AG04450 (cell line): ENCODE measurements at regions not wholly inside any gene's neighbourhood (a gene's known extent, or its start where the extent isn't known, plus 50 kb on each side); places are given as distances from the start of the nearest gene placed in this dataset.

ENCODE experiments used
- CTCF ChIA-PET: fragments of 300-600, 350-600 bp; formaldehyde crosslinking; extraction: SDS; loops from one replicate; lab custom pipeline; 2022; ENCODE audit warnings: antibody characterized with exemption, inconsistent platforms; lab: Charles Lee
- POLR2A ChIA-PET: fragments of 350-600 bp; formaldehyde crosslinking; extraction: SDS; loops from one replicate; lab custom pipeline; 2021; ENCODE audit warnings: antibody characterized with exemption, inconsistent platforms; lab: Yijun Ruan, JAX
- DNase-seq: peaks from one replicate; pipeline ENCODE4 v3.0.0-alpha.2; 2011; ENCODE audit warnings: low read depth, low spot score
- H3K27ac ChIP-seq: one replicate; pipeline ENCODE4 v1.5.1; 2012; ENCODE audit warnings: low read depth, low read length, control low read depth
- H3K27me3 ChIP-seq: one replicate; pipeline ENCODE4 v1.6.0; 2012; ENCODE audit warnings: low read length; ENCODE audit not compliant: control insufficient read depth, insufficient read depth
- H3K4me3 ChIP-seq: 2 replicates; pipeline ENCODE4 v1.5.1; 2011; ENCODE audit warnings: mild to moderate bottlenecking, low read depth, low read length, control low read depth
- H3K9me3 ChIP-seq: 2 replicates; pipeline ENCODE4 v1.5.1; 2012; ENCODE audit warnings: low read length; ENCODE audit not compliant: control insufficient read depth, insufficient read depth
- TF ChIP-seq, protein P1 (sequence below): IDR thresholded peaks from 2 replicates; pipeline ENCODE4 v1.5.1; 2011; ENCODE audit warnings: low read depth, low read length, control low read depth, inconsistent platforms

DNA sequence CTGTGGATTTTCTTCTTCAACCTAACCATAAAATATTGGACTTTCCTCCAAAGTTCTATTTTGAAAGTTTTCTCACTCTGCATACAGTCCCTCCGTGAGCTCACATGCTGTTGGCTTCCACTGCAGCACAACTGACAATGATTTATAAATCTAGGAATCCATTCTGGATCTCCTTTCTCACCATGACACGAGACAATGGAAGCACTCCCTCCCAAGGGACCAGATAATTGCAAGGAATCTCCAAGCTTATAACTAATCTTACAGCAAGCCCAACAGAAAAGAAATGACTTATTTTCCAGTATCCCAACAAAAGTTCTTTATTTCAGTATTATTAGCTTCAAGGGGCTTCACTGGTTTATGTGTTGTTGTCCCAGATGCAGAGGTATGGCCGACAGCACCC lies 729.0 kb downstream of the RFPL4B start:
- no peak for DNase-seq
- POLR2A ChIA-PET: no interaction called here
- H3K27ac ChIP-seq: no peak overlapping the region
- no peaks in the 10 kb centered on the region for H3K27me3 ChIP-seq
- TF ChIP-seq, protein P1, sequence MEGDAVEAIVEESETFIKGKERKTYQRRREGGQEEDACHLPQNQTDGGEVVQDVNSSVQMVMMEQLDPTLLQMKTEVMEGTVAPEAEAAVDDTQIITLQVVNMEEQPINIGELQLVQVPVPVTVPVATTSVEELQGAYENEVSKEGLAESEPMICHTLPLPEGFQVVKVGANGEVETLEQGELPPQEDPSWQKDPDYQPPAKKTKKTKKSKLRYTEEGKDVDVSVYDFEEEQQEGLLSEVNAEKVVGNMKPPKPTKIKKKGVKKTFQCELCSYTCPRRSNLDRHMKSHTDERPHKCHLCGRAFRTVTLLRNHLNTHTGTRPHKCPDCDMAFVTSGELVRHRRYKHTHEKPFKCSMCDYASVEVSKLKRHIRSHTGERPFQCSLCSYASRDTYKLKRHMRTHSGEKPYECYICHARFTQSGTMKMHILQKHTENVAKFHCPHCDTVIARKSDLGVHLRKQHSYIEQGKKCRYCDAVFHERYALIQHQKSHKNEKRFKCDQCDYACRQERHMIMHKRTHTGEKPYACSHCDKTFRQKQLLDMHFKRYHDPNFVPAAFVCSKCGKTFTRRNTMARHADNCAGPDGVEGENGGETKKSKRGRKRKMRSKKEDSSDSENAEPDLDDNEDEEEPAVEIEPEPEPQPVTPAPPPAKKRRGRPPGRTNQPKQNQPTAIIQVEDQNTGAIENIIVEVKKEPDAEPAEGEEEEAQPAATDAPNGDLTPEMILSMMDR: no peak
- CTCF ChIA-PET: no interaction called here
- 0 out of 2 replicates have a peak, but pooled peaks cover 2% of the 10 kb centered on the region for H3K9me3 ChIP-seq
- no peak overlapping the region for H3K4me3 ChIP-seq

DNA sequence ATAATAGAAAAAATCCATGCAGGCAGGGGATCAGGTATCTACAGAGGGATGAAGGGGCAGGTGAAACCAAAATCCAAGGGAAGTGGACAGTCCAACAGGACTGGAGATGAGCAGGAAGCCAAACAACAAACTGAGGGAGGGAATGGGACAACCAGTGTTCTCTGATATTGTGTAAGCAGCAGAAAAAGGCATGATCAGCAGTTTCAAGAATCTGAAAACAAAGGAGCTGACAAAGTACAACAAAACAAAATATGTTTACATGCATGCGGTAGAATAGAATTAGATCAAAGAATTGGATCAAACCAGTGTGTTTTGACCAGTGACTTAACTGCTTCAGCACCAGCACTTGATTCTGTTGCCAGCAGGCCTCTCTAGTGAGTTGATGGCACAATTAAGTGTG lies 729.7 kb downstream of the RFPL4B start:
- ChIA-PET CTCF (interaction anchor here (0.7 kb wide), 1 partner anchor 778 kb away, joined by 5 read pairs; no protein-coding TSS in a partner anchor), POLR2A (no interaction called here)
- H3K27ac ChIP-seq: no peak overlapping the region
- H3K9me3 ChIP-seq: 0 out of 2 replicates have a peak, but pooled peaks cover 1% of the 10 kb centered on the region
- H3K27me3 ChIP-seq: no peaks in the 10 kb centered on the region
- DNase-seq: no peak
- no peak overlapping the region for H3K4me3 ChIP-seq
- TF ChIP-seq, protein P1: no peak

DNA sequence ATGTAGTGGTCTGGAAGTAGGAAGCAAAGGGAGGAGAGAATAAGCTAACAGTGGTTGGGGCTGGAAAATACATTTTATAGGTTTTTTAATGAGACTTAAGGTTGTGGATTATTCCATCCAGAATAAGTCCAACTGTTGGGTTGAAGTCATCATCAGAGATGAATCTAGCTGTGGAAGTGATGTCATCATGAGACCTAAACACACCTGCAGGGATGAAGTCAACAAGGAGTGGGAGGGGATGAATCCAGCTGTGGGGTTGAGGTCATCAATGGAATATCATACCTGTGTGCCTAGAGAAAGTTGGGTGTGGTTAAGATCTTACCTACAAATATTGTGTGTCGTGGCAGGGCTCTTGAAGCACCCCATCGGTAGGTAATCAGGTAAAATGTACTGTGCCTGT lies 730.7 kb downstream of the RFPL4B start:
- TF ChIP-seq, protein P1: no peak
- CTCF ChIA-PET: interaction anchor here (0.6 to 0.7 kb wide), 3 partner anchors 371 to 777 kb away, joined by 3 to 5 read pairs (median 3); no protein-coding TSS in a partner anchor
- H3K27ac ChIP-seq: no peak overlapping the region
- H3K27me3 ChIP-seq: no peaks in the 10 kb centered on the region
- POLR2A ChIA-PET: interaction anchor here (0.7 kb wide), 1 partner anchor 275 kb away, joined by 4 read pairs; no protein-coding TSS in a partner anchor
- no peak overlapping the region for H3K4me3 ChIP-seq
- H3K9me3 ChIP-seq: no peaks in the 10 kb centered on the region
- DNase-seq: no peak

DNA sequence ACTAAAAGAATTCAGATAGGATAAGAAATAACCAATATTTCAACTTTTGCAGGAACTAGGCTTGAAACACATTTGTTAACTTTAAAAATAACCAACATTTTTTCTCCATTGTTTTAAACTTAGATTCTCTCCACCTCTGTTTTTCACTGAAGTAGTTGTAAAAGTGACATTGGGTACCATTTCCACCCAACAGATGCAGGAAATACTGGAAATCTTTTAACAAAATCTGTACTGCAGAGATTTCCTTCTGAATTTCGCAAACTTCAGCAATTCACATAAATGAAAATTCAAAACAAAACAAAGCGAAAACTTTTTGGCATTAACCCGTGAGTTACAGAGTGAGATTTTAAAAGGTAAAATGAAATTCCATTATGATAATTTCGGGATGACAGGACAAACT lies 731.7 kb downstream of the RFPL4B start:
- POLR2A ChIA-PET: no interaction called here
- TF ChIP-seq, protein P1: no peak
- H3K9me3 ChIP-seq: no peaks in the 10 kb centered on the region
- no peak for DNase-seq
- no peak overlapping the region for H3K27ac ChIP-seq
- no peaks in the 10 kb centered on the region for H3K27me3 ChIP-seq
- H3K4me3 ChIP-seq: no peak overlapping the region
- CTCF ChIA-PET: no interaction called here

DNA sequence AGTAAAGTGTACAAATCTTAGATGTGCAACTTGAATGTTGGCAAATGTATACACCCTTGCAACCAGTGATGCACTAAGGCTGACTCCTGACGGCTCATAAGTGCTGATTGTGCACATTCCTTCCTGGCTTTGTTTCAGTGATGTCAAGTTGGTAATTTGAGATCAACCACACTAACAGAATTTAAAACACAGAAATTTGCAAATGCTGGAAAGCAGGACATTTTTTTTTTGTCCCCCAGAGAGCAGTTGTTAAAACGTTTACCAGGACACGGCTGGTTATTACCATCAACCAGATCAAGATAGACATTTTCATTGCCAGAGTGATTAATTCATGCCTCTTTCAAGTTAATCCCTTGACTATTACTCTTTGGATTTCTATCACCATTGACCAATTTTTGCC lies 735.6 kb downstream of the RFPL4B start:
- no peak overlapping the region for H3K4me3 ChIP-seq
- CTCF ChIA-PET: no interaction called here
- no peaks in the 10 kb centered on the region for H3K27me3 ChIP-seq
- no peak overlapping the region for H3K27ac ChIP-seq
- DNase-seq: no peak
- POLR2A ChIA-PET: no interaction called here
- no peaks in the 10 kb centered on the region for H3K9me3 ChIP-seq
- TF ChIP-seq, protein P1: no peak
